GM12892 (cell line): ENCODE measurements at regions not wholly inside any gene's neighbourhood (a gene's known extent, or its start where the extent isn't known, plus 50 kb on each side); places are given as distances from the start of the nearest gene placed in this dataset.

Experiments used
- POLR2A ChIP-seq: IDR thresholded peaks from 2 replicates; pipeline ENCODE4 v1.6.1; 2011; ENCODE audit warnings: low read depth, low read length, control low read depth
- POLR2AphosphoS5 ChIP-seq: IDR thresholded peaks from 2 replicates; pipeline ENCODE4 v1.6.1; 2011; ENCODE audit warnings: low read depth, low read length, control low read depth
- TAF1 ChIP-seq: IDR thresholded peaks from 2 replicates; pipeline ENCODE4 v1.6.1; 2011; ENCODE audit warnings: low read depth, mild to moderate bottlenecking, control low read depth, low read length, borderline replicate concordance

GRCh38 chr2:41626936-41627335 lies 420.9 kb upstream of the PKDCC start:
- TF ChIP-seq POLR2A (no peak), POLR2AphosphoS5 (no peak), TAF1 (no peak)
